HG02678 (cell line): ENCODE measurements at regions not wholly inside any gene's neighbourhood (a gene's known extent, or its start where the extent isn't known, plus 50 kb on each side); places are given as distances from the start of the nearest gene placed in this dataset.

Experiments used
- ATAC-seq: cut with Tn5 transposase; IDR thresholded peaks from one replicate; pipeline ENCODE4 v1.9.1; 2021; ENCODE audit warnings: mild to moderate bottlenecking, moderate library complexity; ENCODE audit not compliant: unreplicated experiment

DNA sequence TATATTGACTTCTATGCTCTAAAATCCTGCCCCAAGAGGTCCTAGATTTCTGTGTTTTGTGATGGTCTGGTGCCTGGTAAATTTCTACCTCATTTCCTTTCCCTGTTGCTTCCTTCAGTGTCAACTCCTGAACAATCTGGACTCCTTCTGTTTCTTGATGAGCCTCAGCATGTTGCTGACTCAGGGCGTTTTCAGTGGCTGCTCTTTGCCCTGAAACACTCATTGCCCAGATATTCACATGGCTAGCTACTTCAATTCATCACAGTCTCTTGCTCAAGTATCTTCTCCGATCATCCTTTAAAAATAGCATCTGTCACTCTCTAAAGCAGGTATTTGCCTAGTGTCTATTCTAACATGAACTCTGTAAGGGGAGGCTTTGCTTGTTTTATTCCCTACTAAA, 526.3 kb upstream of the RAG2 start:
- no peak for ATAC-seq

DNA sequence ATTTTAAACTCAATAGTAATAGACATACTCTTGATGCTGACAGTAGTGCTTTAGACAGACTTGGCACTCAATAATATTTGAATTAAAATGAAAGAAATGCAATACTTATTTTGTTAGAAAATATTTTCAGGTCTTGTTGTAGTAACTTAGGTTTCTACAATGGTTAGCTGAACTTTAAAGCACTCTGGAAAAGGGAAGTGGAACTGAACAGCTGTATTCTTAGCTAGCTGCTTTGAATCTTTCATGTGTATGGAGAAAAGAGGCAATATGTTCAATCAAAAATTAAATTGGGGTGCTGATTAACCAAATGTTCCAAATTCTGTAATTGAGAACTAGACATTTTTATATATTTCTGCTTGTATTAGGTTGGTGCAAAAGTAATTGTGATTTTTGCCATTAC, 517.9 kb upstream of the RAG2 start:
- ATAC-seq: no peak

GRCh38 chr11:37110385-37110784, 512.3 kb upstream of the RAG2 start:
- ATAC-seq: no peak

DNA sequence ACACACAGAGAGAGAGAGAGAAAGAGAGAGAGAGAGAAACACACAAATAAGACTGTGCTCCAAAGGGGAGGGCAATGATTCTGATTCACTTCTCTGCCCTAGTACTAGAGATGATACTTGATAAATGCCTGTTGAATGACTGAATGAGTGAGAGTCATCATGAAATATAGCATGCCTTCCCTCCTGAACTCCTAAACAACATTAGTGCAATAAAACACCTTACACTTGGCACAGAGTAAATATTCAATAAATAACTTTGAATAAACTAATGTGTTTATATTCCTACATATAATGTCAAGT, 511.2 kb upstream of the RAG2 start:
- no peak for ATAC-seq

DNA sequence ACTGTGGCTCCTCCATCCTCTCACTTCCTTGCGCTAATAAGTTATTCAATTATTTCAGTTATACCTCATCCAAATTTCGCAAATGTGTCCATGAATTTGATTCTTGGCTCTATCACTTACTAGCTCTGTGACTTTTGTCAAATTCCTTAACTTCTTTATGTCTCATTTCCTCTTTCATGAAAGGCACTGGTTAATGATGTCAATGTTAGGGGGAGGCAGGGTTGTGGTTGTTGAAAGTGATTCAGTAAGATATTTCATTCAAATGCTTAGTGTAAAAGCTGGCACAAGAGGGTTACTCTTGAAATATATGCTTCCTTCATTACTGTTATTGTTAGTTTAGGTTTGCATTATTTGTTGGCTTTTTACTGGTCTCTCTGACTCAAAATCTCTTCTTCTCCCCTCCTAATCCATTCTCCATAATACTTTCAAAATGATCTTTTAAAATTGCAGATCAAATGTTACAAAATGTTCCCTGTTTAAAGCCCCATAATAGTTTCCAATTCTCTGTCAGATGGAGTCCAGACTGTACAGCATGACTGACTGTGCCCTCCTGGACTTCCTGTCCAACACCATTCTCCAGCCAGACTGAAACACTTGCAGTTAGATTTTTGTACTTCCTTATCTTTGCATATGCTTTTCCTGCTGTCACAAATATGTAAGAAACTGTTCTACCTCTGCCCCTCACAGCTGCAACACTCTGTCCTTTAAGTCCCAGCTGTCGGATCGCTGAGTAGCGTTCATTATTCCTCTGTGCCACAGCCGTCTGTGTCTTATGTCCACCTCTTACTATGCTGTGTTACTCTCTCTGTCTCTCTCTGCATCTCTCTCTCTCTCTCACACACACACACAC, 510.6 kb upstream of the RAG2 start:
- no peak for ATAC-seq

DNA sequence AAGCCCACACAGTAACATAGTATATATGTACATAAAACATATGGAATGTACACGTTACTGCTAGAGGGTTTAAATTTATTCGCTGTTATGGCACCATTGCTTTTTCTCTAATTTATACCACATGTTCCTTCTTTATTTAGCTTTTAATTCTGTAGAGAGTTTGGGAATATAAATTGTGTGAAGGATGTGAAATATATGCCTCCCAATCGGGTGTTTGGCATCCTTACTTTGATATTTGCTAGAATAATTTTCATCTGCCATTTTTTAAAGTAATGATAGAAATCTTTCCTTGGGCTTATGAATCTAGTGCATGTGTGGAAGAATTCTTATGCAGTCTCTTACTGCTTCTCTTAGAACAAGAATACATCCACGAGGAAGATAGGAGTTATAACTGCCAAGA, 509.8 kb upstream of the RAG2 start:
- ATAC-seq: no peak

DNA sequence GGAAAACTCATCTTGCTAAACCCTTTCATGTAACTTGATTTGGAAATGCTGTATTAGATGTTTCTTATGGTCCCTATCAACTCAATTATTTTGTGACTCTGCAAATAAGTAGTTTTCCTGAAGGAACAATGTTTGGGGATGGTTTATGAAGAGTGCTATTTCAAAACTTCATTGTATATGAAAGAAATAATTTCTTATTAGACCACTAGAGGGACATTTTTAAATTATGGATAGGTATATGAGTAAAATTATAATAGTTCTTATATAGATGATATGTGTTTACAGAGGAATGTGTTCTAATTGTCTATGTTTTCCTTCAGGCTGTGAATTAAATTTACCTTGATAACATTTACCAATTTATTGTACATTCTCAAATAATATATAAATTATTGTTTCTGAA, 509.4 kb upstream of the RAG2 start:
- ATAC-seq: no peak

DNA sequence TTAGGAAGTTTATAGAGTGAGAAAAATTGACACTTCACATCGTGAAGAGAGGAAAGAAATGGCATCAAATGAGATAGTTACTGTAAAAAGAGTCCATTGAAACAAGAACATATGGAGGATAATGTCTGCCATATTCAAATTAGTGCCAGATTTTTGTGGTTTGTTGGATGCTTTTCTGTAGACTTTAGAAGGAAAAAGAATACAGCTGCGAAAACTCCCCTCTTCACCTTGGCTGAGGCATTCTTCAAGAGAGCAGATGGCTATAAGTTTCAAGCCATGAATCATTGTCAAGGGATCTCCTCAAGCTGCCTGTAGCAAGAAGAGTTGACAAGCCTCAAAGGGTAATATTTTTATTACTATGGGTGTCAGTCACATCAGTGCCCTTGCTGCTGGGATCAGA, 507.4 kb upstream of the RAG2 start:
- no peak for ATAC-seq

- ATAC-seq: no peak
These were observed 506.3 kb upstream of the RAG2 start for GRCh38 chr11:37104380-37104779.

GRCh38 chr11:37100008-37100407, 502.0 kb upstream of the RAG2 start:
- no peak for ATAC-seq

GRCh38 chr11:37092487-37092886, 494.5 kb upstream of the RAG2 start:
- no peak for ATAC-seq

DNA sequence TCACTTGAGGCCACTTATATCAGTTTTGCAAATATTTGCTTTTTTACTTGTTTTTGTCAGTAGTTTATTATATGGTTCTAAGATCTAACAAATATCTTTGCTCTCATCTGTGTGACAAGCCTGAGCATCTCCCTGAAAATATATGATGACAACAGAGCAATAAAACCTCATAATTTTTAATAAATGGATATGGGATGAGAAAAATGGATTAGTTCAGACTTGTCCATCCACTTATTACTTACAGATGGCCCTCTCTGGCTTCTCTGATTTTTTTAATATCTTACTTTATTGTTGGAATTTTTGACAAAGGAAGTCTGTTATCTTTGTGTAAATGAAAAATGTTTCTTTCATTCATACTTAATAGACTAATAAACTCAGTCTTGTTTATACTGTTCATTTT, 491.4 kb upstream of the RAG2 start:
- no peak for ATAC-seq

DNA sequence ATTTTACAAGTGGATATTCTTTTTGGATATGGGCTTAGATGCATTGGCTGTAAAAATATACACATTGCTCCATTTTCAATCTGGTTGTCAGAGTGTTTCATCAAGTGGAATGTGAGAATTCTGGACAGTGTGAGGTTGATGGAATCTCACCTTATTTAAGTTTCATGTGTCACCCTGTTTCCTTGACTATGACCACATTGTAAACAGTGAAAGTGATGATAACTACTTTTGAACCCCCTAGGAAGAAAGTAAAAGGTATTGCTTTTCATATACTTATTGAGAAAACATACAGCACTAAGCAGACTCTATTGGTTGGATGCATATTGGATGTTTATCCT, 490.5 kb upstream of the RAG2 start:
- ATAC-seq: no peak

- ATAC-seq: no peak
These were observed 489.9 kb upstream of the RAG2 start for GRCh38 chr11:37087650-37088572.

DNA sequence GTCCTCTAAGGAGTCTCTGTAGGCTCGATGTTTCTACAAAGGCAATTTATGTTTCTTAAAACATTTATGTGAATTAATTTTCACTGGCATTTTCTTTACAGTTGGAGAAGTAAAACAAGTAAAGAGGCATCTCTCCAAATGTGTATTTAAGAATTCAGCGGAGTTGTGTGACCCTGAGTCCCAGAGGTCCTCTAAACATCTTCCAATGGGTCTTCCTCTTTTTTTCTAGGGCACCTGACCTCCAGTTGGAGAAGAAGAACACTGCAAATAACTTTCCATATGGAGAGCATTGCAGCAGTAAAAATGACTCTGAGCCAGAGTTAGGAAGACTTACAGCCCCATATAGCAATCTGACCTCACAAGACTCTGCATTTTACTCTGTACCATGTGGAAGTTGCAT, 480.5 kb upstream of the RAG2 start:
- no peak for ATAC-seq

GRCh38 chr11:37076866-37077265, 478.8 kb upstream of the RAG2 start:
- no peak for ATAC-seq

GRCh38 chr11:37072538-37073055, 474.6 kb upstream of the RAG2 start:
- no peak for ATAC-seq

DNA sequence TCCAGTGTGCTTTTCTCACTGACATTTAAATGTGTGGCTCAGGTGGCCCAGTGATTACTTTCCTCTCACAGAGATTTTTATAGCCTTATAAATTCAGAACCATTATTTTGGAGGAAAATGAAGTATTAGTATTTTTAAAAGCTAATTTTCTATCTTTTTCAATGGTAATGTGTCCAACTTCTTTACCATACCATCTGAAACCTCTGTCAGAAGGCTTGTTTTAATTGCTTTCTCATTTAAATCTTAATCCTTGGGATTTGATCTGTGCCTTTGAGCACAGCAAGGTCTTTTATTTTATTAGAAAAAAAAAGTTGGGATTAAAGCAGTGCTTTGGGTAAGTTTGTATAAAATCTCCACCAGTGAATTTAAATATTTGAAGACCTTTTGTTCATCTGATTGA, 452.3 kb upstream of the RAG2 start:
- ATAC-seq: no peak

- no peak for ATAC-seq
These were observed 442.9 kb upstream of the RAG2 start for GRCh38 chr11:37040921-37041320.

GRCh38 chr11:37038911-37039310, 440.9 kb upstream of the RAG2 start:
- ATAC-seq: no peak

DNA sequence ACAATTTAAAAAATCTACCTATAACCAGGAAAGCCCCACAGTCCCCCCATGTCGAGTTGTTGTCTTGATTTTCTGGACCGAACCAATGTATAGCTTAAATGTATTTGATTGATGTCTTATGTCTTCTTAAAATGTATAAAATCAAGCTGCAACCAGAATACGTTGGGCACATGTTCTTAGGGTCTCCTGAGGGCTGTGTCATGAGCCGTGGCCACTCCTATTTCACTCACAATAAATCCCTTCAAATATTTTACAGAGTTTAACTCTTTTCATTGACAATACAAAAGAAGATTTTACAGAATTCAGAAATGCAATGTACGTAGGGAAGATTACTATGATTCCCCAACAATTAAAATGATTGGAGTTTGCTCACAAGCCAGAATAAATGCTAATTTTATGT, 428.7 kb upstream of the RAG2 start:
- ATAC-seq: no peak

- ATAC-seq: no peak
These were observed 428.3 kb upstream of the RAG2 start for GRCh38 chr11:37026326-37026725.
